Left ventricle myocardium inferior (tissue), 1 donor: ENCODE measurements at regions not wholly inside any gene's neighbourhood (a gene's known extent, or its start where the extent isn't known, plus 50 kb on each side); places are given as distances from the start of the nearest gene placed in this dataset.
"Not testable (repeated sequence)": the region's sequence is repeated elsewhere in the genome, so short reads cannot be mapped to it uniquely, and the experiment has no call there.

Source experiments
- DNase-seq: peaks from one replicate; pipeline ENCODE4 v3.0.0-alpha.2; 2020
- H3K27ac ChIP-seq: fragments of 200-600 bp; replicated peaks from 2 replicates; pipeline ENCODE4 v1.8.0; 2021
- H3K27me3 ChIP-seq: fragments of 200-600 bp; 2 replicates; pipeline ENCODE4 v1.8.0; 2021; ENCODE audit warnings: low read depth
- H3K36me3 ChIP-seq: fragments of 200-600 bp; 2 replicates; pipeline ENCODE4 v1.8.0; 2021
- H3K4me1 ChIP-seq: fragments of 200-600 bp; 2 replicates; pipeline ENCODE4 v1.8.0; 2021
- H3K4me3 ChIP-seq: fragments of 200-600 bp; 2 replicates; pipeline ENCODE4 v1.8.0; 2021; ENCODE audit warnings: mild to moderate bottlenecking, moderate library complexity
- H3K9me3 ChIP-seq: fragments of 200-600 bp; replicated peaks from 2 replicates; pipeline ENCODE4 v1.8.0; 2021
- intact Hi-C: fragments of 100-400 bp; cut with micrococcal nuclease; formaldehyde crosslinking; loops from one replicate; pipeline ENCODE4 v1.11.0; 2022
- TF ChIP-seq, protein P1 (sequence below): fragments of 200-600 bp; IDR thresholded peaks from 2 replicates; pipeline ENCODE4 v1.8.0; 2021; ENCODE audit warnings: antibody characterized with exemption, mild to moderate bottlenecking, borderline replicate concordance
- donor health status: DM: no; HTN: yes; CAD: no; lungs with severe emphysema.

DNA sequence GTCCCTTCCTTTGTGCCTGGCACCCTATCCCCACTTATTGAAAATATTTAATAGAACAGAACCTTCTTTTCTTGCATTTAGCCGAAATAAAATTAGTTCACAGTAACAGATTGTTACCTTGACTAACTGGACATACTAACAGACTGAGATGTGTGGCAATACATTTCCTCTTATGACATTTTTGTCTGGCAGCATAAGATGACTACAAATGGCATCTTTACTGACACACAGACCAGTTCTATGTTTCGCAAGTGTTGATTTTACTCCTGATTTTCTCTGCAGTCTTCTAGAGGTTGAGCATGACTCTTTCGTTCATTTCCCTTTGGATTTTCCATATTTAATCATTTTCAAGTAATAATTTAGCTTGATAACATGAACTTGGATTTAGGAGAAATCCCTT is 474.6 kb downstream of the CBLN4 start:
- Histone ChIP-seq H3K9me3 (no peaks in the 10 kb centered on the region), H3K36me3 (no peaks in the 10 kb centered on the region), H3K4me1 (no peaks in the 10 kb centered on the region), H3K4me3 (no peak overlapping the region), H3K27me3 (no peaks in the 10 kb centered on the region), H3K27ac (no peak overlapping the region)
- intact Hi-C loops: no loop called here
- DNase-seq: no peak
- TF ChIP-seq, protein P1, sequence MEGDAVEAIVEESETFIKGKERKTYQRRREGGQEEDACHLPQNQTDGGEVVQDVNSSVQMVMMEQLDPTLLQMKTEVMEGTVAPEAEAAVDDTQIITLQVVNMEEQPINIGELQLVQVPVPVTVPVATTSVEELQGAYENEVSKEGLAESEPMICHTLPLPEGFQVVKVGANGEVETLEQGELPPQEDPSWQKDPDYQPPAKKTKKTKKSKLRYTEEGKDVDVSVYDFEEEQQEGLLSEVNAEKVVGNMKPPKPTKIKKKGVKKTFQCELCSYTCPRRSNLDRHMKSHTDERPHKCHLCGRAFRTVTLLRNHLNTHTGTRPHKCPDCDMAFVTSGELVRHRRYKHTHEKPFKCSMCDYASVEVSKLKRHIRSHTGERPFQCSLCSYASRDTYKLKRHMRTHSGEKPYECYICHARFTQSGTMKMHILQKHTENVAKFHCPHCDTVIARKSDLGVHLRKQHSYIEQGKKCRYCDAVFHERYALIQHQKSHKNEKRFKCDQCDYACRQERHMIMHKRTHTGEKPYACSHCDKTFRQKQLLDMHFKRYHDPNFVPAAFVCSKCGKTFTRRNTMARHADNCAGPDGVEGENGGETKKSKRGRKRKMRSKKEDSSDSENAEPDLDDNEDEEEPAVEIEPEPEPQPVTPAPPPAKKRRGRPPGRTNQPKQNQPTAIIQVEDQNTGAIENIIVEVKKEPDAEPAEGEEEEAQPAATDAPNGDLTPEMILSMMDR: no peak

- Histone ChIP-seq H3K27ac (no peak overlapping the region), H3K4me3 (no peak overlapping the region), H3K4me1 (no peaks in the 10 kb centered on the region), H3K36me3 (no peaks in the 10 kb centered on the region), H3K9me3 (peaks cover 6% of the 10 kb centered on the region), H3K27me3 (no peaks in the 10 kb centered on the region)
- DNase-seq: no peak
- TF ChIP-seq, protein P1: no peak
- intact Hi-C loops: no loop called here
These were observed 476.8 kb downstream of the CBLN4 start for GRCh38 chr20:55528482-55528881.

GRCh38 chr20:55522296-55522815 is 483.0 kb downstream of the CBLN4 start:
- TF ChIP-seq, protein P1: no peak
- DNase-seq: no peak
- intact Hi-C loops: no loop called here
- Histone ChIP-seq H3K27me3 (no peaks in the 10 kb centered on the region), H3K9me3 (peaks cover 22% of the 10 kb centered on the region), H3K36me3 (no peaks in the 10 kb centered on the region), H3K27ac (no peak overlapping the region), H3K4me1 (no peaks in the 10 kb centered on the region), H3K4me3 (no peak overlapping the region)

GRCh38 chr20:55517584-55517983 is 487.7 kb downstream of the CBLN4 start:
- H3K9me3 ChIP-seq: peaks cover 16% of the 10 kb centered on the region
- H3K27me3 ChIP-seq, intact Hi-C loops, H3K4me1 ChIP-seq, DNase-seq, H3K36me3 ChIP-seq, H3K27ac ChIP-seq, H3K4me3 ChIP-seq: not testable (repeated sequence)

DNA sequence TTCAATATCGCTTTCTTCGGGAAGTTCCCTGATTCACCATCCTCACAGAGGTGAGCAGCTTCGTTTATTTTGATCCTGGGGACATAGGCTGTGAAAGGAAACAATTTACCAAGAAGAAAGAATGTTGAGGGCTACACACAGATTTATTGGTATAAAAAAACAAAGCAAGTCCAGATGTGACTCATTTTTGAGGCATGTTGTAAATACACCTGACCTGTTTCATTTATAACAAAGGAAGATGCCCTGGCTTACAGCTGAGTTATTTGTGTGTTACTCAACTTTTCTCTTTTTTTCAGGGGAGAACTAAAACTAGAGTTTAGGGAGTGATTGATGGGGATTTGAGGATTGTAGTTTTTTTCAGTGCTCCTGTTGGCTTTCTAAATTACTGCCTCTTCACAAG is 489.5 kb downstream of the CBLN4 start:
- no peak overlapping the region for H3K27ac ChIP-seq
- DNase-seq: no peak
- H3K9me3 ChIP-seq: peaks cover 9% of the 10 kb centered on the region
- H3K36me3 ChIP-seq: no peaks in the 10 kb centered on the region
- intact Hi-C loops: no loop called here
- H3K4me1 ChIP-seq: no peaks in the 10 kb centered on the region
- TF ChIP-seq, protein P1: no peak
- H3K27me3 ChIP-seq: no peaks in the 10 kb centered on the region
- H3K4me3 ChIP-seq: no peak overlapping the region

DNA sequence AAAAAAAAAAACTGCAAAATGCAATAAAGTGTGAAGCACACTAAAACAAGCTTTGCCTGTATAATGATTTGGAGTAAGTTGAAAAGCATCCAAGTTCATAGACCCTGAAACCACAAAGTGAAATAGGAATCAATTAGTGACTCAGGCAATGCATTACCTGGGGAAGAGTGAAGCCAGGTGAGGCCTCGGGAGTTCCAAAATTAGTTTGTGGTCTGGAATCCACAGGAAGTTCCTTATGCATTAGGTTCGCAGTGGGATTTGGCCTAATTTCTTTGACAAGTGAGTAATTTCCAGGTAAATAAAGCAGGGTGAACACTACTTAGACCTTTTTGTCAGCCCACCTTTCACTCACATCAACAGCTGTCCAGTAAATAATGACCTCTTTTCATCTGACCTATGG is 490.8 kb downstream of the CBLN4 start:
- DNase-seq: no peak
- no peaks in the 10 kb centered on the region for H3K27me3 ChIP-seq
- intact Hi-C loops: no loop called here
- no peaks in the 10 kb centered on the region for H3K4me1 ChIP-seq
- no peak overlapping the region for H3K4me3 ChIP-seq
- no peak overlapping the region for H3K27ac ChIP-seq
- H3K9me3 ChIP-seq: peaks cover 9% of the 10 kb centered on the region
- TF ChIP-seq, protein P1: no peak
- no peaks in the 10 kb centered on the region for H3K36me3 ChIP-seq
